Panc1 (cell line): ENCODE measurements at regions not wholly inside any gene's neighbourhood (a gene's known extent, or its start where the extent isn't known, plus 50 kb on each side); places are given as distances from the start of the nearest gene placed in this dataset.

ENCODE experiments used
- ATAC-seq: fragments of 200-7000 bp; cut with Tn5 transposase; 2 replicates; pipeline ENCODE4 v1.9.1; 2020; ENCODE audit warnings: mild to moderate bottlenecking, moderate library complexity
- BruUV-seq: library from RNA; stranded (reverse); fragments of 400-500 nt; replicated peaks from 2 replicates; lab custom pipeline; 2021; lab: Mats Ljungman, UMichigan
- CTCF ChIA-PET: fragments of 300-600 bp; sonication (Branson Sonifier 250); formaldehyde crosslinking; loops from one replicate; lab custom pipeline; 2022; ENCODE audit warnings: antibody characterized with exemption; lab: Charles Lee
- POLR2A ChIA-PET: fragments of 300-600 bp; sonication (Branson Sonifier 250); formaldehyde crosslinking; loops from one replicate; lab custom pipeline; 2022; ENCODE audit warnings: antibody characterized with exemption; lab: Charles Lee
- DNase-seq: peaks from one replicate; pipeline ENCODE4 v3.0.0-alpha.2; 2010; ENCODE audit warnings: low read depth, low spot score
- H3K27ac ChIP-seq: 2 replicates; pipeline ENCODE4 v1.5.1; 2011; ENCODE audit warnings: mild to moderate bottlenecking, low read length, inconsistent platforms
- H3K27me3 ChIP-seq: fragments of 200-500 bp; sonication (Bioruptor generic); 2 replicates; pipeline ENCODE4 v1.6.0; 2014; ENCODE audit warnings: low read length, inconsistent platforms; ENCODE audit not compliant: control insufficient read depth, insufficient read depth
- H3K36me3 ChIP-seq: fragments of 200-500 bp; sonication (Bioruptor generic); 2 replicates; pipeline ENCODE4 v1.5.1; 2014; ENCODE audit warnings: inconsistent platforms, mild to moderate bottlenecking, low read length, moderate library complexity; ENCODE audit not compliant: control insufficient read depth, insufficient read depth
- H3K4me1 ChIP-seq: 2 replicates; pipeline ENCODE4 v1.5.1; 2011; ENCODE audit warnings: inconsistent platforms, mild to moderate bottlenecking, low read length, moderate library complexity; ENCODE audit not compliant: control insufficient read depth, insufficient read depth
- H3K4me3 ChIP-seq, 2 experiments: 2 replicates each; pipeline ENCODE4 v1.5.1; 2011 to 2012; ENCODE audit warnings: low read depth in 2 of 2, low read length in 2 of 2, mild to moderate bottlenecking in 2 of 2, inconsistent platforms in 1 of 2, moderate library complexity in 1 of 2
- H3K9me3 ChIP-seq: fragments of 200-500 bp; sonication (Bioruptor generic); 2 replicates; pipeline ENCODE4 v1.5.1; 2014; ENCODE audit warnings: low read depth, mild to moderate bottlenecking, inconsistent platforms, low read length, moderate library complexity; ENCODE audit not compliant: control insufficient read depth, insufficient read depth
- POLR2AphosphoS5 ChIP-seq: IDR thresholded peaks from 2 replicates; pipeline ENCODE4 v1.6.1; 2012; ENCODE audit warnings: mild to moderate bottlenecking, low read depth, low read length, moderate library complexity
- SIN3A ChIP-seq: IDR thresholded peaks from 2 replicates; pipeline ENCODE4 v1.6.1; 2012; ENCODE audit warnings: low read depth, mild to moderate bottlenecking, low read length, moderate library complexity, borderline replicate concordance; ENCODE audit not compliant: insufficient read depth
- TCF7L2 ChIP-seq: IDR thresholded peaks from 2 replicates; pipeline ENCODE4 v1.6.1; 2011; ENCODE audit warnings: mild to moderate bottlenecking, low read depth, low read length, inconsistent platforms
- in situ Hi-C: cut with HindIII; loops from 2 replicates; pipeline ENCODE4 v1.10.0; 2016; ENCODE audit warnings: low sequenced_read_pairs, low pct_unique_long_range_greater_than_20kb
- intact Hi-C: fragments of 100-400 bp; cut with micrococcal nuclease; formaldehyde crosslinking; loops from one replicate; pipeline ENCODE4 v1.10.0; 2022; ENCODE audit not compliant: unreplicated experiment
- TF ChIP-seq, protein P1 (sequence below): fragments of 450-650 bp; IDR thresholded peaks from 2 replicates; pipeline ENCODE4 v1.5.1; 2017; ENCODE audit warnings: mild to moderate bottlenecking
- TF ChIP-seq, protein P2 (sequence below), 2 experiments: IDR thresholded peaks; 2 replicates each; pipeline ENCODE4 v1.6.1; 2011 to 2012; ENCODE audit warnings: low read depth in 2 of 2, control low read depth in 1 of 2, low read length in 1 of 2, mild to moderate bottlenecking in 1 of 2, moderate library complexity in 1 of 2; ENCODE audit not compliant: insufficient read depth in 1 of 2

DNA sequence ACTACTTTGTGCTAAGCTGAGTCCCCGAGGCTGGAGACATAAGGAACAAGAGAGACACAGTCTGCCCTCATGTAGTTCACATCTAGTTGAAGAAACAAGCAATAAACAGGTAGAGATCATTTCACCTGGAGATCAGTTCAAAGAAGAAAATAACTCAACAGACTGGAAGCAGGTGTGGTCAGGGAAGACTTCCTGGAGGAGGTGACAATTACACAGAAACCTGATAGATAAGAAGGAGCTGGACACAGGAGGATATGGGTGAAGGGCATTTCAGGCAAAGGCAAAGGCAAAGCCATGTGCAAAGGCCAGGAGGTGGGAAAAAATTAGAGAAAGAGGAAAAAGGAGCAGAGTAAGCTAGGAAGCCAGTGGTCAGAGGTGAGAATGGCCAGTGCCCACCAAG, 115.6 kb downstream of the MN1 start:
- H3K4me3 ChIP-seq = no peak overlapping the region
- TF ChIP-seq SIN3A = no peak
- TF ChIP-seq TCF7L2 = no peak
- TF ChIP-seq POLR2AphosphoS5 = no peak
- TF ChIP-seq, protein P1, sequence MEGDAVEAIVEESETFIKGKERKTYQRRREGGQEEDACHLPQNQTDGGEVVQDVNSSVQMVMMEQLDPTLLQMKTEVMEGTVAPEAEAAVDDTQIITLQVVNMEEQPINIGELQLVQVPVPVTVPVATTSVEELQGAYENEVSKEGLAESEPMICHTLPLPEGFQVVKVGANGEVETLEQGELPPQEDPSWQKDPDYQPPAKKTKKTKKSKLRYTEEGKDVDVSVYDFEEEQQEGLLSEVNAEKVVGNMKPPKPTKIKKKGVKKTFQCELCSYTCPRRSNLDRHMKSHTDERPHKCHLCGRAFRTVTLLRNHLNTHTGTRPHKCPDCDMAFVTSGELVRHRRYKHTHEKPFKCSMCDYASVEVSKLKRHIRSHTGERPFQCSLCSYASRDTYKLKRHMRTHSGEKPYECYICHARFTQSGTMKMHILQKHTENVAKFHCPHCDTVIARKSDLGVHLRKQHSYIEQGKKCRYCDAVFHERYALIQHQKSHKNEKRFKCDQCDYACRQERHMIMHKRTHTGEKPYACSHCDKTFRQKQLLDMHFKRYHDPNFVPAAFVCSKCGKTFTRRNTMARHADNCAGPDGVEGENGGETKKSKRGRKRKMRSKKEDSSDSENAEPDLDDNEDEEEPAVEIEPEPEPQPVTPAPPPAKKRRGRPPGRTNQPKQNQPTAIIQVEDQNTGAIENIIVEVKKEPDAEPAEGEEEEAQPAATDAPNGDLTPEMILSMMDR = no peak
- TF ChIP-seq, protein P2, sequence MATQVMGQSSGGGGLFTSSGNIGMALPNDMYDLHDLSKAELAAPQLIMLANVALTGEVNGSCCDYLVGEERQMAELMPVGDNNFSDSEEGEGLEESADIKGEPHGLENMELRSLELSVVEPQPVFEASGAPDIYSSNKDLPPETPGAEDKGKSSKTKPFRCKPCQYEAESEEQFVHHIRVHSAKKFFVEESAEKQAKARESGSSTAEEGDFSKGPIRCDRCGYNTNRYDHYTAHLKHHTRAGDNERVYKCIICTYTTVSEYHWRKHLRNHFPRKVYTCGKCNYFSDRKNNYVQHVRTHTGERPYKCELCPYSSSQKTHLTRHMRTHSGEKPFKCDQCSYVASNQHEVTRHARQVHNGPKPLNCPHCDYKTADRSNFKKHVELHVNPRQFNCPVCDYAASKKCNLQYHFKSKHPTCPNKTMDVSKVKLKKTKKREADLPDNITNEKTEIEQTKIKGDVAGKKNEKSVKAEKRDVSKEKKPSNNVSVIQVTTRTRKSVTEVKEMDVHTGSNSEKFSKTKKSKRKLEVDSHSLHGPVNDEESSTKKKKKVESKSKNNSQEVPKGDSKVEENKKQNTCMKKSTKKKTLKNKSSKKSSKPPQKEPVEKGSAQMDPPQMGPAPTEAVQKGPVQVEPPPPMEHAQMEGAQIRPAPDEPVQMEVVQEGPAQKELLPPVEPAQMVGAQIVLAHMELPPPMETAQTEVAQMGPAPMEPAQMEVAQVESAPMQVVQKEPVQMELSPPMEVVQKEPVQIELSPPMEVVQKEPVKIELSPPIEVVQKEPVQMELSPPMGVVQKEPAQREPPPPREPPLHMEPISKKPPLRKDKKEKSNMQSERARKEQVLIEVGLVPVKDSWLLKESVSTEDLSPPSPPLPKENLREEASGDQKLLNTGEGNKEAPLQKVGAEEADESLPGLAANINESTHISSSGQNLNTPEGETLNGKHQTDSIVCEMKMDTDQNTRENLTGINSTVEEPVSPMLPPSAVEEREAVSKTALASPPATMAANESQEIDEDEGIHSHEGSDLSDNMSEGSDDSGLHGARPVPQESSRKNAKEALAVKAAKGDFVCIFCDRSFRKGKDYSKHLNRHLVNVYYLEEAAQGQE (IDR thresholded peaks at IDR 0.05; ENCODE audit: insufficient read depth in 1 of 2, low read depth in 2 of 2, low read length in 1 of 2) = no peak
- H3K4me1 ChIP-seq = no peaks in the 10 kb centered on the region
- intact Hi-C loops (no loop called here), in situ Hi-C loops (no loop called here)
- H3K9me3 ChIP-seq = no peaks in the 10 kb centered on the region
- no peaks in the 10 kb centered on the region for H3K36me3 ChIP-seq
- BruUV-seq = no TSS peak
- POLR2A ChIA-PET = no interaction called here
- H3K27me3 ChIP-seq = no peaks in the 10 kb centered on the region
- CTCF ChIA-PET = no interaction called here
- DNase-seq (no peak), ATAC-seq (no peak)
- H3K27ac ChIP-seq = no peak overlapping the region

DNA sequence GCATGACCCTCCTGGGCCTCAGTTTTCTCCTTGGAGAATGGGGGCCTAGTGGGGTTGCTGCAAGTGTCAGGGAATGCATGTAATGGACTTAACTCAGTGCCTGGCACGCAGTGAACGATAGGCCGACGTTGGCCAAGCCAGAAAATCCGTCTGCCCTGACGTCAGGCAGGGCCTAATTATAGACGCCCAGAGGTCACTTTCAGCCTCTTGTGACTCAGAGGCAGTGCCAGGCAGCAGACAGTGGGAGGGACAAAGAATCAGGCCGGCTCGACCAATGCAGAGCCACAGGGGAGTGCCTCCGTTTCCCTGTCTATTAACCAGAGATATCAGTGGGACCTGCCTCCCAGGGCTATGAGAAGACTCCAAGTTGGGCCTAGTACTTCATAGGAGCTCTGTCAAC, 115.0 kb downstream of the MN1 start:
- no peak for TF ChIP-seq SIN3A
- TF ChIP-seq, protein P1 = no peak
- no peak for TF ChIP-seq POLR2AphosphoS5
- TF ChIP-seq TCF7L2 = no peak
- TF ChIP-seq, protein P2 (IDR thresholded peaks at IDR 0.05; ENCODE audit: insufficient read depth in 1 of 2, low read depth in 2 of 2, low read length in 1 of 2) = no peak
- Histone ChIP-seq H3K4me1 (no peaks in the 10 kb centered on the region), H3K27ac (no peak overlapping the region), H3K9me3 (no peaks in the 10 kb centered on the region), H3K27me3 (no peaks in the 10 kb centered on the region), H3K36me3 (no peaks in the 10 kb centered on the region), H3K4me3 (no peak overlapping the region)
- ChIA-PET POLR2A (no interaction called here), CTCF (no interaction called here)
- in situ Hi-C loops = no loop called here
- intact Hi-C loops = no loop called here
- peak; percentile 53; the same call in 1 of the 2 replicates for ATAC-seq
- no TSS peak for BruUV-seq
- no peak for DNase-seq
